ENCODE measurements at regions not wholly inside any gene's neighbourhood (a gene's known extent, or its start where the extent isn't known, plus 50 kb on each side); places are given as distances from the start of the nearest gene placed in this dataset.
A peak's percentile ranks its signal among the peaks of the same experiment; 100 is the strongest.

- no peaks in the 10 kb centered on the region for H3K79me2 ChIP-seq (ENCODE audit: control insufficient read depth, insufficient read depth, low read length)
- H4K20me1 ChIP-seq (ENCODE audit: control insufficient read depth, extremely low read depth, insufficient read depth, low read length), result no peaks in the 10 kb centered on the region
- no peak overlapping the region for H2AFZ ChIP-seq (ENCODE audit: low read length)
- DNase-seq (ENCODE audit: low read depth in 2 of 2), result no peak
- TF ChIP-seq EZH2 (IDR thresholded peaks at IDR 0.05; ENCODE audit: low read length, missing control alignments) (no peak), CTCF (conservative IDR thresholded peaks at IDR 0.05 in 1 of 2, IDR thresholded peaks at IDR 0.05 in 1 of 2; ENCODE audit: low read depth in 1 of 2, low read length in 2 of 2) (peak in 1 of 2 donors; percentile 3)
- no peak overlapping the region for H3K4me2 ChIP-seq (ENCODE audit: extremely low read depth, insufficient read depth, low read length)
- no peaks in the 10 kb centered on the region for H3K9me3 ChIP-seq (ENCODE audit: control insufficient read depth, insufficient read depth, low read depth, low read length)
- H3K36me3 ChIP-seq (ENCODE audit: control insufficient read depth, insufficient read depth, low read length), result no peaks in the 10 kb centered on the region
- no peak overlapping the region for H3K9ac ChIP-seq (ENCODE audit: insufficient read depth, low read length)
- H3K4me1 ChIP-seq (ENCODE audit: control insufficient read depth, extremely low read depth, insufficient read depth, low read length), result no peaks in the 10 kb centered on the region
- no peak overlapping the region for H3K4me3 ChIP-seq (replicated peaks in 1 of 4; ENCODE audit: control extremely low read depth in 1 of 4, insufficient read depth in 1 of 4, low read depth in 3 of 4, low read length in 4 of 4)
- H3K27me3 ChIP-seq (ENCODE audit: control insufficient read depth, insufficient read depth, low read length), result no peaks in the 10 kb centered on the region
- no peak overlapping the region for H3K27ac ChIP-seq (ENCODE audit: insufficient read depth, low read length)
These were observed 63.8 kb upstream of the EPHA4 start for GRCh38 chr2:221635949-221636348.

- DNase-seq (ENCODE audit: low read depth in 2 of 2), result peak; percentile 63 to 91
- Histone ChIP-seq H3K4me1 (ENCODE audit: control insufficient read depth, extremely low read depth, insufficient read depth, low read length) (no peaks in the 10 kb centered on the region), H3K9me3 (ENCODE audit: control insufficient read depth, insufficient read depth, low read depth, low read length) (no peaks in the 10 kb centered on the region), H3K4me2 (ENCODE audit: extremely low read depth, insufficient read depth, low read length) (no peak overlapping the region), H3K4me3 (replicated peaks in 1 of 4; ENCODE audit: control extremely low read depth in 1 of 4, insufficient read depth in 1 of 4, low read depth in 3 of 4, low read length in 4 of 4) (no peak overlapping the region), H3K27me3 (ENCODE audit: control insufficient read depth, insufficient read depth, low read length) (no peaks in the 10 kb centered on the region), H3K79me2 (ENCODE audit: control insufficient read depth, insufficient read depth, low read length) (no peaks in the 10 kb centered on the region), H2AFZ (ENCODE audit: low read length) (no peak overlapping the region), H3K9ac (ENCODE audit: insufficient read depth, low read length) (no peak overlapping the region), H3K36me3 (ENCODE audit: control insufficient read depth, insufficient read depth, low read length) (no peaks in the 10 kb centered on the region), H4K20me1 (ENCODE audit: control insufficient read depth, extremely low read depth, insufficient read depth, low read length) (no peaks in the 10 kb centered on the region), H3K27ac (ENCODE audit: insufficient read depth, low read length) (no peak overlapping the region)
- no peak for TF ChIP-seq CTCF (conservative IDR thresholded peaks at IDR 0.05 in 1 of 2, IDR thresholded peaks at IDR 0.05 in 1 of 2; ENCODE audit: low read depth in 1 of 2, low read length in 2 of 2)
- no peak for TF ChIP-seq EZH2 (IDR thresholded peaks at IDR 0.05; ENCODE audit: low read length, missing control alignments)
These were observed 57.4 kb upstream of the EPHA4 start for GRCh38 chr2:221629468-221629867.

GRCh38 chr2:221624475-221624874, 52.4 kb upstream of the EPHA4 start:
- Histone ChIP-seq H3K9ac (ENCODE audit: insufficient read depth, low read length) (no peak overlapping the region), H3K4me3 (replicated peaks in 1 of 4; ENCODE audit: control extremely low read depth in 1 of 4, insufficient read depth in 1 of 4, low read depth in 3 of 4, low read length in 4 of 4) (no peak overlapping the region), H3K4me2 (ENCODE audit: extremely low read depth, insufficient read depth, low read length) (no peak overlapping the region), H4K20me1 (ENCODE audit: control insufficient read depth, extremely low read depth, insufficient read depth, low read length) (no peaks in the 10 kb centered on the region), H3K4me1 (ENCODE audit: control insufficient read depth, extremely low read depth, insufficient read depth, low read length) (no peaks in the 10 kb centered on the region), H3K27me3 (ENCODE audit: control insufficient read depth, insufficient read depth, low read length) (no peaks in the 10 kb centered on the region), H2AFZ (ENCODE audit: low read length) (no peak overlapping the region), H3K9me3 (ENCODE audit: control insufficient read depth, insufficient read depth, low read depth, low read length) (no peaks in the 10 kb centered on the region), H3K79me2 (ENCODE audit: control insufficient read depth, insufficient read depth, low read length) (no peaks in the 10 kb centered on the region), H3K27ac (ENCODE audit: insufficient read depth, low read length) (no peak overlapping the region), H3K36me3 (ENCODE audit: control insufficient read depth, insufficient read depth, low read length) (no peaks in the 10 kb centered on the region)
- DNase-seq (ENCODE audit: low read depth in 2 of 2), result no peak
- TF ChIP-seq EZH2 (IDR thresholded peaks at IDR 0.05; ENCODE audit: low read length, missing control alignments), result no peak
